SW480 (cell line): ENCODE measurements at regions not wholly inside any gene's neighbourhood (a gene's known extent, or its start where the extent isn't known, plus 50 kb on each side); places are given as distances from the start of the nearest gene placed in this dataset.

Source experiments
- DNase-seq: peaks from one replicate; pipeline ENCODE4 v3.0.0-alpha.2; 2016; ENCODE audit warnings: low spot score

DNA sequence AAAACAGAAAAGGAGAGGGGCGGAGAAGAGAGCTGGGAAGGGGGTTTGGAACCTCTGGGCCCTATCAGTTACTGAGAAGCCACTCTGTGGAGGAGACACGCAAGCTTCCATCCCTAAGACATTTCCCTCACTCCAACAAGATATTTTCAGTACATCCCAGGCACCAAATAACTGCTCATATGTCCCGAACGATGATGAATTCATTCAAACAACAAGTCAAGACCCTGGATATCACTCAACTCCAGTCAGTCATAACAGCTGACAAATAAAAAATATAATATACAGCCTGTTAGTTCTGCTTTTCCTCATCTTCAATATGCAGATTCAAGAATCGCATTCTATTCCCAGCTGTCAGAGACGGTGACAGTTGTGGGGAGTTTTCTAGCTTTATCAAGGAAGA is 104.0 kb upstream of the ZFHX3 start:
- no peak for DNase-seq

DNA sequence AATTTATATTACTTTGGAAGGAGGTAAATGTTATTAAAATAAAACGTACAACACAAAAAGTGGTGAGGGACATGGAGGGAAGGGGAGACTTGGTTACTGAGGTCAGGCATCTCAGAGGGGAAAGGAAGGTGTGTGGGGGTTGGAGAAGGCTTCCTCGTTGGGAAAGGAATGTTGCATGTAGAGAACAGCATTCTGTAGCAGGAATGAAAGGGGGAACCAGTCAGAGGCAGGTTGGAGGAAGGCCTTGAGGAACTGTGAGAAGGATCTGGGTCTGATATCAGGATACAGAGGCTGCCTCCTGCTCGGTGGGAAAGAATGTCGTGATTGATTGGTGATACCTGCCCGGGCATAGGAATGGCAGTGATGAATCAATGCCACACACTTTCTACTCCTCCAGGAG is 103.3 kb upstream of the ZFHX3 start:
- DNase-seq = no peak

DNA sequence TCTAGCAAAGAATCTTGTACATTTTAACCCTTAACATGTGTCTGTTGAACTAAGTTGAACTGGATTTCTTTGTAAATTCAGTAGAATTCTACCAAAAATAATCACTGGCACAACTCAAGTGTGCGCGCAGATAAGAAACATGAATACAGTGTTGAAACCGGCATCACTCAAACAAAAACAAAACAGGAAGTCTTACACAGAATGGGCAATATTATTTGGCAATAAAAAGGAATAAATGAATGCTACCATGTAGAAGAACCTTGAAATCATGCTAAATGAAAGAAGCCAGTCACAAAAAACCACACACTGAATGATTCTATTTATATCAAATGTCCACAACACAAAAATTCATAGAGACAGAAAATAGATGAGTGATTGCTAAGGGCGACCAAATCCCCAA is 102.9 kb upstream of the ZFHX3 start:
- no peak for DNase-seq

GRCh38 chr16:73149334-73149733 is 101.4 kb upstream of the ZFHX3 start:
- DNase-seq = peak; percentile 14

GRCh38 chr16:73147958-73148357 is 100.0 kb upstream of the ZFHX3 start:
- no peak for DNase-seq

DNA sequence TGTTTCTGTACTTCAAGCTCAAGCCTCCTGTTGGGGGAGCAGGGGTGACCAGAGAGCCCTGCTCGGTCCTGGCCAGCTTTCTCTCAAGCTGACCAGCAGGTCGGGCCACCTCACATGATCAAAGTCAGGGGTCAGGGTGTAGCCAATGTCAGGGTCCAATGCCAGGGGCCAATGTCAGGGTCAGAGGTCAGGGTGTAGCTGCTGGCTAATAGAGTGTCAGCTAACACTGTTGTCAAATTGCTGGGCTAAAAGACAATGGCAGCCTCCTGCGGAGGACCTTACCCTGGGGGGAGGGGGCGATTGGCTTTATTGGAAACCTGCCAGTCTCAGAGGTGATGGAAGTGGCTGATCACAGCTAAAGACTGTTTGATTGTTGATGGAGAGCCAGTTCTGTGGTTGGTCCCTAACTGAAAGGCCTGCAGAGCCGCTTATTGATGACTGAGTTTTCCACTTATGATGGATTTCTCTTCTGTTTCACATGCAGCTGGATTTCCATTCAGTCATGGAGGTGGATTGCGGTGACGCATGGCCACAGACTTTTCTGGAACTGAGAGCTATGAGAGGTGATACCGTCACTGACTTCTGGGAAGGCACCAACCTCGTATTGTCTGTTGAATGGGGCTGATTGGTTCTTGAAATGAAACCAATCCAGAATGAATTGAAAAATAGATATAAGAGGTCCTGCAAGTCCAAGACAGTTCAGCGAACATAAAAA is 97.4 kb upstream of the ZFHX3 start:
- DNase-seq = no peak

- DNase-seq = no peak
Observed at GRCh38 chr16:73143576-73144422, 95.9 kb upstream of the ZFHX3 start.

- no peak for DNase-seq
Observed at GRCh38 chr16:73143002-73143401, 95.1 kb upstream of the ZFHX3 start.

- no peak for DNase-seq
Observed at GRCh38 chr16:73142053-73142854, 94.3 kb upstream of the ZFHX3 start.

DNA sequence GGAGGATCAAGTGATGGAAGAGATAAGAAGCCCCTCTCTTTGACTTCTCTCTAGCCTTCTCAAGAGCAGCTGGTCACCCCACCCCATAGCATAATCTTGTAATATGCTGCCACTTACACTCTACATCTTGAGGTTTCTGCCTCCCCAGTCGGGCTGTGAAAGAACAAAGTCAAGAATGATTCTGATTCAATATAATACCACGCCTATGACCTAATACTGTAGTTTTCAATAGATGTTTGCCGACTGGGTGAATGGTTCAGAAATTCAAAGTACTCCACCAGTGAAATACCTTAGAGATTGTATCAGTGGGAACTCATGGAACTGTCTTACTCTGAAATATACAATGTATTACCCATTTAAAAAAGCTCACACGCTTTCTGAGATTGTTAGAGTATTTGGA is 93.0 kb upstream of the ZFHX3 start:
- no peak for DNase-seq

DNA sequence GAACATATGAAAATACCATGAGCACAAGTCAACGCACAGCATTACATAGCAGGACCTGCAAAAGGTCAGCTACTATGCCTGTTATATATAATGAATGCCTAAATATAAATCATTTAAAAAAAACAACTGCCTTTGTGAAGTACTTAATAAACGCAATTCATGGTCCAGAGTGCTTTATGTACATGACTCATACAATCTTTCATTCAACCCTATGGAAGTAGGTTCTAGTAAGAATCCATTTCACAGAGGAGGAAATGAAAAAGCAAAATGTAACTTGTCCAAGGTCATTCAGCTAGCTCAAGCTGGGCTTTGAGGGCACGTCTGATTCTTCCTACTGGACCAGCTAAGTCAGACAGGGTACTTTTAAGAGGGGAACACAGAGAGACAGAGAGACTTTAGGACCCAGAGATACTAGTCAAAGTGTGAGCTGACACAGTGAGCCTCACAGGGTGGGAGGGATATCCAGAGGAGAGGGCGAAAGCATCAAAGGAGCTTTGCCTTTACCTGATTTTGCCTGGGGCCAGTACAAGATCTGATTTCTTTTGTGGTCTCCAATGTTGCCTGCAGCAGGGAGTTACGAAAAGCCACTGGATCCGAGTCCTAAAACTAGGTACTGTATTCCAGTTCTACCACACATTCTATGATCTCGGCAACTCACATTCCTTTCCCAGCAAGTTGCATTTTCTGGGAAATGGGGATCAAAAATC is 83.4 kb upstream of the ZFHX3 start:
- no peak for DNase-seq

- no peak for DNase-seq
Observed at GRCh38 chr16:73129455-73129854, 81.5 kb upstream of the ZFHX3 start.

DNA sequence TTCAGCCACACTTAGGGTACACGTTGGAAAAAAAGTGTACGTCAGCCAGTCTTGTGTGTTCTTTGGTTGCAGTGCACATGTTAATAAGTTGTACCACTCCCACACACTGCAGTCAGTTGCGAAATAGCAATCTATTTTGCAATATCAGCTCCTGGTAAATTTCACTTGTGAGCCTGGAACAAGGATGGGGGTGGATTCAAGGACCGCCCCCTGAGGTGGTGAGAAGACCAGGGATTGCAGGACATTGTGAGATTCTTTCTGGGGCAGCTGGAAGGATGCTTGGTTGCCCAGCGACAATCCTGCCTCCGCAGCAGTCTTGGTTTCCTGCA is 78.6 kb upstream of the ZFHX3 start:
- DNase-seq = no peak

DNA sequence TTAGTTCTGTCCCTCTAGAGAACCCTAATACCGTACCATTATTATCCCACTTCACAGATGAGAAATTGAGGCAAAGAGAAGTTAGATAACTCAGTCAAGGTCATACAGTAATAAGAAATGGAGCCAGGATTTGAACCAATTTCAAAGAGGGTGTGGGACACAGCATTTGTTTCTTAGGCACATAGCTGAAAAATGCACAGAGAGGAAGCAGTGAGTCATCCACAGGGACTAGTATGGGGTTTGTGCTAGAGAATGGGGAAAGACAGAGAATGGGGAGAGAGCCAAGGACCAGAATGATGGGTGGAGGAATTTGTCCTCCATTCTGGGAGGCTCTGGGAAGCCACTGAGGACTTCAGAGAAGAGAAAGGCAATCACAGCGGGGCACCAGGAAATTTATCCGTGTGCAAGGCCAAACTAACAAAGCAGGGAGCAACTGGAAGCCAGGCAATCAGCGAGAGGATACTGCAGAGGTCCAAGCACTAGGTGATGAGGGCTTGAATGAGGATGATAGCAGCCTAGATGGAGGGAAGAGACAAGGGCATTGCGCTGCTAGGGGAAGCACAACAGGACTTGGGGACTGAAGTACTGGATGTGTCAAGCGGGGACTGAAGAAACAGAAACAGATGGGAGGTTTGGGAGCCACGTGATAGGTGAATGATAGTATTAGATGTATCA is 78.1 kb upstream of the ZFHX3 start:
- no peak for DNase-seq

DNA sequence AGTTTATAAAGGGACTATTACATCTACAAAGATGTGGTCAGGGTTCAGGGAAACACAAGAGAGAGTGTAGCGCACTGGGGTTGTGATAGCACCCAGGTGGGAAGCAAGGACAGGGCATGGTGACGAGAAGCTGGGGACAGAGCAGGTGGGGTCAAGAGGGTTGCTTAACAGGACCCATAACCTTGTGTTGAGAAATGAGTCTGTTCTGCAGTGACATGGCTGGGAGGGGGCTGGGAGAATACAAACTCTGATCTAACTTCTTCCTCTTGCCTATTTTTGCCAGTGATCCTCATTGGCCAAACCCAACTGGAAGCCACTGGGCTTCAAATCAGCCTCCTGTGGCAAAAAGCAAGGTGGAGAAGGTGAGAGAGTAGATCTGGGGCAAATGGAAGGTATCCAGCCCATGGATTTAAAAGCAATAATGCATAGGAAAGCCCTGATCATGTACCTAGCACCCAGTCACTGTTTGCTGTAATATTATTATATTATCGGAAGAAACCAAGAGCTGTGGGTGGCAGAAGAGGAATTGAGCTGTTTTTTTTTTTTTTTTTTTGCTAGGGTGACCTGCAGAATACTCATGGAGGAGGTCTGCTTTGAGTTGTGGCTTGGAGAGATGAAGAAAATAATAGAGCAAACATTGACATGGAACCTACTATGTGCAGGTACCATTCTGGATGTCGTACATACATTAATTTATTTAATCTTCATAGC is 76.9 kb upstream of the ZFHX3 start:
- DNase-seq = no peak

GRCh38 chr16:73124097-73124652 is 76.2 kb upstream of the ZFHX3 start:
- DNase-seq = no peak

DNA sequence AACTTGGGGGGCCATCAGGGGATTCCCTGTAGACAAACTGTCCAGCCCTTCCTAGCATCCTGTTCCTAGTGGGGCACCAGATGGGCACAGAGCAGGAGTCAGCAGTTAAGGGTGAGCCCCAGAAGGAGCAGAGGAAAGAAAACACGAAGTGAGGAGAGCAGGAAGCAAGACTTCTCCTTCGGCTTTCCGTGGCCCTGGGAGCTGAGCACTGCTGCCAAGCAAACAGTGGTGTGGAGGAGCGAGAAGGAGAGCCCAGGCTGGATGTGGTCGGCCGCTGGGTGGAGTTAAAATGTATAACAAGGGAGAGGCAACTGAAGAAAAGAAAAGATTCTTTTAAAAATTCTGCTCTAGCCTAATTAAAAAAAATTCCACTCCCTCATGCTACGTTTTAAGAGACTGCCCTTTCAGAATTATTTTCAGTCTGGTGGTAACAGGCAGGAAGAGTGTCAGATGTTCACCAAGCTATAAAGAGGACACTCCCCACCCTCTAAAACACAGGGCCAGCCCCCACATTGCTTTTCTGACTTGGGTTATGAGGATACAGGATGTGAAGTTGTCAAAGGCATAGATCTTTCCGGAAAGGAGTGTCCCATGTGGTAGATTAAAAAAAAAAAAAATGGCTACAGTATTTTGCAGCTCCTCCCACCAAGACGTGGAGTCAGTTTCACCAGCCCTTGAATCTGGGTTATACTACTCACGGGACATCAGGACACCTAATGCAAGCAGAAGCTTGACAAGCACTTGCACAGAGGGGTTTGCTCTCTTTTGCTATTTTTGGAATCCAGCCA is 74.9 kb upstream of the ZFHX3 start:
- no peak for DNase-seq

GRCh38 chr16:73116576-73116975 is 68.6 kb upstream of the ZFHX3 start:
- no peak for DNase-seq

DNA sequence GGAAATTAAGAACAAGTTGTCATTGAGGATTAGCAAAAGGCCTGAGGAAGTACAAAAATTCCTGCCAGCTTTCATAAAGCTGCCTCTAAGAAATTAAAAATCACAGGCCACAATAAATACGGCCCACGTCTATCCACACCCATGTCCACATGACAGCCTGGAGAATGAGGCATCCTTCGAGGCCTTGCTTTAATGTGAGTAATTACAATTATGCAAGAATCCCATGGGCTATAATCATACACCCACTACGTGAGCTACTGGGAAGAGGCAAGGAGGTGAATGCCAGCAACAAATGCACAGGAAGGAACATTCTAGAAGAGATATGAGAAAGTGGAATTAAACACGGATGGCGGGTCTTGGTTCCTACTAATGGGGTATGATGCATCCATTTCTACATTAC is 65.4 kb upstream of the ZFHX3 start:
- no peak for DNase-seq
